GM12865 (cell line): ENCODE measurements at regions not wholly inside any gene's neighbourhood (a gene's known extent, or its start where the extent isn't known, plus 50 kb on each side); places are given as distances from the start of the nearest gene placed in this dataset.

Experiments used
- DNase-seq: peaks from one replicate; pipeline ENCODE4 v3.0.0; 2010; ENCODE audit warnings: low read depth
- H3K4me3 ChIP-seq: 2 replicates; pipeline ENCODE4 v1.5.1; 2011; ENCODE audit warnings: mild to moderate bottlenecking, low read depth, low read length, control low read depth
- CTCF ChIP-seq: IDR thresholded peaks from 2 replicates; pipeline ENCODE4 v1.5.1; 2011; ENCODE audit warnings: low read length, control low read depth, low read depth, inconsistent platforms; ENCODE audit not compliant: insufficient read depth; ENCODE audit errors: missing control alignments

DNA sequence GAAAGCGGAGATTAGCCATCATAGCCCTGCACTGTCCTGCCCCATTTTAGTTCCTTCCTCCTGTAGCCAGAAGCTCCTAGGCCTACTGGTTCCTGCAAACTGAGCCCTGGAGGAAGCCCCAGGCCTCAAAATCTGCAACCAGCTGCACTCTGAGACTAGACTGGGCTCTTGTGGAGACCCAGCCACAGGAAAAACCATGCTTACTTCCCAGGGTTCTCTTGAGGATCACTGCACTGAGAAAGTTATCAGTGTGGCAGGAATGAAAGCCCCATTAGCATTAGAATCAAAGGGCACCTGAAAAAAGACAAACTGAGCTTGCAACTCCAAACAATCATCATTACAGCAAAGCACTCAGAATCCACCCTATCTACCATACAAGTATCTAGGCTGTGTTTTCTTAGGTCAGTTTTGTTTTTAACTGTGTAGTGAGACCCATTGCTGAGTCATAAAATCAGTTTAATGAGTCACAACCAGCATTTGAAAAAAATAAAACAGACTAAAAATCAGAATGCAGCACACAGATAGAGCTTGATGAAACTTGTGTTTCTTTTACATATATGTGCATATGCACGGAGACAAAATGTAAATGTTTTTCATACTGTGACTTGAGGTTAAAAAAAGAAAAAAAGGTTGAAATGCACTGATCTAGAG lies 91.0 kb downstream of the UNC5CL start:
- H3K4me3 ChIP-seq, result no peak overlapping the region
- DNase-seq, result peak; percentile 6
- TF ChIP-seq CTCF, result no peak

DNA sequence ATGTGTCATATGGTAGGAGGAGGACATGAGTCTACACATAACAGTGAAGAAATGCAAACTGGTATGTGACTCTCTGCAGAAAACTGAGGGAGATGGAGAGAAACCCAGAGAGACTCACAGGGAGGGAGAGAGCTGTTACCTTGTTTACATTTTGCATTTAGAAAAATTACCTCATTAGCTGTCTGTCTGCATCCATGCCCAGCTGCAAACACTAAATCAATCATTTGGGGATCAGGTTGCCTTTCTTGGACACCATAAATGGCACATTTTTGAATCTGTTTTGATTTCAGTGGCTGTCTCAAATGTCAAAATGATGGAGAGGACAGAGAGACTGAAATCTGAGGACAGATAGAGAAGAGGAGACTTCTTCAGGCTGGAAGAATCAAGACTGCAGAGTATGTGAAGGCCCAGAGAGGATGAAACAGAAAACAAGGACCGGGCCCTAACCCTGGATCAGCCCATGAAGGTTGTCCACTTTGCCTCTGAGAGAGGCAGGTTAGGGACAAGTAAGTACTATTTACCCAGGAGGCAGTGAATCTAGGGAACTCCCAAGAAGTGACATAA lies 92.2 kb downstream of the UNC5CL start:
- no peak for TF ChIP-seq CTCF
- DNase-seq, result no peak
- no peak overlapping the region for H3K4me3 ChIP-seq

- TF ChIP-seq CTCF, result no peak
- H3K4me3 ChIP-seq, result no peak overlapping the region
- DNase-seq, result no peak
These were observed 101.5 kb downstream of the UNC5CL start for GRCh38 chr6:40937491-40937890.

DNA sequence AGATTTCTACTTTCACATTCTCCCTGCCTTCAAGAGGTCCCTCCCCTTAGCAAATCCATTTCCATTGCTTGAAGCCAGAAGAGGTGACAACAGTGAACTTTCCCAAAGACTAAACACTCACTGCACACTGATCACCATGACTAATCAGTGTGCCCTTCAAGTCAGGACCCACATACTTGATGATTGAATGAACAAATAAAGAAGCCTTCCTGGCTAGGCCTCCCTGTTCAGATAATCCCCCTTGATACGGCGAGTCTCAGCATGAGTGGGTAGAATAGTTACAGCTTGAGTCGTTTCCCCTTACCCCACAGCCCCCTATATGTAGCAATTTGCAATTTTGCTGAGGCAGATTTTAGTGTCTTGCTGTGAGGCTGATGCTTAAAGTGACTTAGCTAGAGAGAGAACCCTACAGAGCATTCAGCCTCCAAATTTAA lies 102.2 kb downstream of the UNC5CL start:
- no peak for DNase-seq
- no peak for TF ChIP-seq CTCF
- no peak overlapping the region for H3K4me3 ChIP-seq

DNA sequence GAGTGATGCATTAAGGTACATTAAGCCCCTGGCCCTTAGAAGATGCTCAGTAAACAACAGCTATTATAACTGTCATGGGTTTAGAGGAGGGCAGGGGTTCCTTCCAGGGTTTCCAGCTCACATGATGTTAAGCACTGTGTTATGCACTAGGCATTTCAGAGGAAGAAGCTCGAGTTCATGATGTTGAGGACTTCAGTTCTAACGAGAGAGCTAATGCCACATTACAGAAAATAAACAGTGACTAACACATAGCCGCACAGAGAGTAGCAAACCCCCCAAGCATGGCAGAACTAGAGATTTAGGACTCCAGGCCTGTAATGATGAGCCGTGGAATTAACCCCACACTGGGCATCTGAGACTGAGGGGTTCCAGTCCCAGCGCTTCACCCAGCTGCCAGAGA lies 105.2 kb downstream of the UNC5CL start:
- DNase-seq, result no peak
- TF ChIP-seq CTCF, result no peak
- H3K4me3 ChIP-seq, result no peak overlapping the region

DNA sequence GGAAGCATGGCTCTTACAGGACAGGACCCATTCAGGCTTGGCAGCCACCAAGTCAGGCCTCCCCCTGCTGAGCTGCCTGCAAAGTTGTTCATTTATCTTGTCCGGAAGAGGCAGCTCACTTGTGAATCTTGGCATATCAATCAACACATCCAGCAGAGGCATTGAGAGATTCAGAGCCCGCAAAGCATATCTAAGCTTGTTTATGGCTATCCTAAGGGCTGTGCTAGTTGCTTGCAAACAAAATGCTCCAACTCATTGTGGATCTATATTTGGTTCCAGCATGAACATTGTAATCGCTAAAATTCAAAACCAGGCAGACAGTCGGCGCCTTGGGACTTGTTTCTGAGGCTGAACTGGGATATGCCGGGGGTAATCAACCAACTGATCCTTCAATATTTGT lies 106.1 kb downstream of the UNC5CL start:
- no peak overlapping the region for H3K4me3 ChIP-seq
- DNase-seq, result no peak
- no peak for TF ChIP-seq CTCF

DNA sequence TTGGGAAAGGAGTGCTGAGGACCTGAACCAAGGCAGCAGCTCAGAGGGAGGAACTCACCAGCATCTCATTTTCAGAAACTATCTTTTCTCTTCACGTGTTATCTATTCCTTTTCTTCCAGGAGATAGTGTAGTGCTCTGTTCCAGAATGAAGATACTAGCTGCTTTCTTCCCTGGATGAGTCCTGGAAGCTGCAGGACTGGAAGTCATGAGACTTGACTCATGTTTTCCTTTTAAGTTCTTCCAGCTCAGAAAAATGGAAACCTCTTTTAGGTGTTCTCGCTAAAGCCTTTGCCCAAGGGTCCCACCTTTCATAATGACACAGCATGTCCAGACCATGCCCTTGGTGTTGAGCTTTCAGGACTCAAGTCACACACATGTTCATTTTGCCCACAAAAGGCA lies 106.7 kb downstream of the UNC5CL start:
- DNase-seq, result no peak
- H3K4me3 ChIP-seq, result no peak overlapping the region
- TF ChIP-seq CTCF, result no peak
